Lower leg skin (tissue), 4 donors: ENCODE measurements at regions not wholly inside any gene's neighbourhood (a gene's known extent, or its start where the extent isn't known, plus 50 kb on each side); places are given as distances from the start of the nearest gene placed in this dataset.

Source experiments
- DNase-seq, 2 donors: peaks; one replicate each; pipeline ENCODE4 v3.0.0-alpha.2; 2019; ENCODE audit warnings: low spot score in 2 of 2
- H3K4me3 ChIP-seq: fragments of 200-600 bp; sonication (generic); 2 replicates; pipeline ENCODE4 v1.5.1; 2017; ENCODE audit warnings: mild to moderate bottlenecking, low read depth; ENCODE audit not compliant: poor library complexity, severe bottlenecking
- POLR2A ChIP-seq, 2 donors: fragments of 450-650 bp; IDR thresholded peaks; one replicate each; pipeline ENCODE4 v1.6.1; 2016 to 2017; ENCODE audit warnings: antibody characterized with exemption in 2 of 2, mild to moderate bottlenecking in 1 of 2, moderate library complexity in 1 of 2
- WGBS, 2 donors: methylation state at CpG; one replicate each; pipeline ENCODE4 v1.1.5; 2018; 5-methylcytosine and 5-hydroxymethylcytosine counted together
- intact Hi-C: fragments of 100-400 bp; cut with DNase I; formaldehyde crosslinking; loops from one replicate; pipeline ENCODE4 v1.15.0; 2023; ENCODE audit warnings: low total_unique reads
- TF ChIP-seq, protein P1 (sequence below), 3 donors: fragments of 450-650 bp; IDR thresholded peaks; one replicate each; pipeline ENCODE4 v1.5.1; 2016; ENCODE audit warnings: antibody characterized with exemption in 3 of 3, mild to moderate bottlenecking in 3 of 3, moderate library complexity in 2 of 3

DNA sequence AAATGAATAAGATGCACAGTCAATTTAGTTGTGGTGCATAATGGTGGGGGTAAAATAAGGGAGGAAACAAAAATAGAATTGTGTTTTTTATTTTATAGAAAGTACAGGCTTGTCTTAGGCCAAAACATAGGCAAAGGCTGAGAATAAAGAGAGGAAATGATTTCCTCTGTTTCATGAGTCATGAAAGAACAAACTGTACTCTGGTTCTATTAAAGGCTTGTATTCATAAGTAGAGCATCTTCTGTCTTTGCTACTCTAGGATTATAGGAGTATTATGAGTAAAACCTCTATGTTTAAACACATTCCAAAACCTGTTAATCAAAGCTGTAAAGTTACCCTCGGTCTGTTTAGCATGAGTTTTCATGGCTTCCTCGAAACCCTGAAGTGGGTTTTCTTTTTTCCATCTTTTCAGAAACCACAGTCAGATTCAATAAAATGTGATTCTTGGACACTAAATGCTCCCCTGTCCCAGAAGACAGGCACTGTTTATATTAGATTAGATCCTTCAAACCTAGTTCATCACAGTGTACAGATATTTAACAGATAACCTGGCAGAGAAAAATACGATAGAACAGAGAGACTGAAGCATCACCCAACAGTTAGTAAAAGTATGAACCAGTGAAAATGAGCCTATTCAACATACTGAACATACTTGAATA lies 473.9 kb upstream of the CYLC2 start:
- DNase-seq, result no peak

DNA sequence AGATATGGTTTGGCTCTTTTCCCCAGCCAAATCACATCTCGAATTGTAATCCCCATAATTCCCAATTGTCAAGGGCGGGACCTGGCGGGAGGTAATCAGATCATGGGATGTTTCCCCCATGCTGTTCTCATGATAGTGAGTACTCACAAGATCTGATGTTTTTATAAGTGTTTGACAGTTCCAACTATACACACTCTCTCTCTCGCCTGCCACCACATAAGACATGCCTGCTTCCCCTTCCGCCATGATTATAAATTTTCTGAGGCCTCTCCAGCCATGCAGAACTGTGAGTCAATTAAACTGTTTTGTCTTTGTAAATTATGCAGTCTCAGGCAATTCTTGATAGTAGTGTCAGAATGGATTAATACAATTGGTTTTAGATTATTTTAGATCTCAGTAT lies 475.7 kb upstream of the CYLC2 start:
- DNase-seq, result no peak
- intact Hi-C loops, result loop anchor here (5.0 kb wide), 1 partner anchor 1542 kb away; no protein-coding TSS in a partner anchor
- TF ChIP-seq, protein P1, sequence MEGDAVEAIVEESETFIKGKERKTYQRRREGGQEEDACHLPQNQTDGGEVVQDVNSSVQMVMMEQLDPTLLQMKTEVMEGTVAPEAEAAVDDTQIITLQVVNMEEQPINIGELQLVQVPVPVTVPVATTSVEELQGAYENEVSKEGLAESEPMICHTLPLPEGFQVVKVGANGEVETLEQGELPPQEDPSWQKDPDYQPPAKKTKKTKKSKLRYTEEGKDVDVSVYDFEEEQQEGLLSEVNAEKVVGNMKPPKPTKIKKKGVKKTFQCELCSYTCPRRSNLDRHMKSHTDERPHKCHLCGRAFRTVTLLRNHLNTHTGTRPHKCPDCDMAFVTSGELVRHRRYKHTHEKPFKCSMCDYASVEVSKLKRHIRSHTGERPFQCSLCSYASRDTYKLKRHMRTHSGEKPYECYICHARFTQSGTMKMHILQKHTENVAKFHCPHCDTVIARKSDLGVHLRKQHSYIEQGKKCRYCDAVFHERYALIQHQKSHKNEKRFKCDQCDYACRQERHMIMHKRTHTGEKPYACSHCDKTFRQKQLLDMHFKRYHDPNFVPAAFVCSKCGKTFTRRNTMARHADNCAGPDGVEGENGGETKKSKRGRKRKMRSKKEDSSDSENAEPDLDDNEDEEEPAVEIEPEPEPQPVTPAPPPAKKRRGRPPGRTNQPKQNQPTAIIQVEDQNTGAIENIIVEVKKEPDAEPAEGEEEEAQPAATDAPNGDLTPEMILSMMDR (IDR thresholded peaks at IDR 0.05), result no peak
- no peak overlapping the region for H3K4me3 ChIP-seq
- WGBS, 2 donors, result 72 to 91% methylated on average over 5 of the region's 5 CpGs

More for the DNA sequence above, 473.9 kb upstream of the CYLC2 start:
- intact Hi-C loops, result no loop called here
- 81 to 88% methylated on average over 3 of the region's 3 CpGs for WGBS, 2 donors
- no peak for TF ChIP-seq POLR2A (IDR thresholded peaks at IDR 0.05)
- TF ChIP-seq, protein P1 (IDR thresholded peaks at IDR 0.05), result no peak
- H3K4me3 ChIP-seq, result no peak overlapping the region

DNA sequence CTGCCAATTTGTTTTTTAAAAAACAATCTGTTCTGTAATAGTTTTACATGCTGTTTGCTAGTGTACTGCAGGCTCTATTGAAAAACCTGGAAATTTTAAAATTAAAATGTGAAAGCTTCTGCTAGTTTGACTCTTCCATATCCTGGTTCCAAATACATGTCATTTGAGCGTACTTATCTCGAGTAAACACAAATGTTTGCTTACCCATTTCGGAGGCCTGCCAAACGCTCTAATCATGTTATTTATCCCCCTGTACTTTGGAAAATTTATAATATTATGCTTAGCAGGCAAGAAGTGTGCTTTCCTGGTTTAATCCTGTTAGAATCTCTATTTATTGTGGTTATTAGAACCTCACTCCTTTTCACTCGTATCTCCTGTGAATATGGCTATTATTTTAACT lies 476.8 kb upstream of the CYLC2 start:
- intact Hi-C loops, result loop anchor here (5.0 kb wide), 1 partner anchor 1541 kb away; no protein-coding TSS in a partner anchor
- WGBS, 2 donors, result 79 to 88% methylated on average over 5 of the region's 5 CpGs
- TF ChIP-seq POLR2A (IDR thresholded peaks at IDR 0.05), result no peak
- TF ChIP-seq, protein P1 (IDR thresholded peaks at IDR 0.05), result no peak
- no peak for DNase-seq
- no peak overlapping the region for H3K4me3 ChIP-seq

DNA sequence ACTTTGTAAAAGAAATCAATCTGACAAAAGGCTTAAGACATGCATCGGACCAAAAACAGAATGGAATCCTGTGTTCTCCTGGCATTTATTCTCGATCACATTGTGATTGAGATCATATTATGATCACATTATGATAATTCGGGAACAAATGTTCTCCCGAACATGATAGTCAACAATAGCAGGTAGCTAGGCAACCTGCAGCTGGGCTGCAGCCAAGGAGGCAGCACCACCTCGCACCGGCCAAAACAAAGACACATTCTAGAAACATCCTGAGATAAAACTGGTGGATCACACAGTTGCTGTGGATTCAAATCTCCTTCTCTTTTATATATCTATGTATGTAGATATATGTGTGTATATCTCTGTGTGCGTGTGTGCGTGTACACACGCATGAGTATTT lies 480.6 kb upstream of the CYLC2 start:
- H3K4me3 ChIP-seq, result no peak overlapping the region
- DNase-seq, result no peak
- no peak for TF ChIP-seq POLR2A (IDR thresholded peaks at IDR 0.05)
- TF ChIP-seq, protein P1 (IDR thresholded peaks at IDR 0.05), result no peak
- 77 to 83% methylated on average over 9 of the region's 9 CpGs for WGBS, 2 donors
- intact Hi-C loops, result no loop called here

DNA sequence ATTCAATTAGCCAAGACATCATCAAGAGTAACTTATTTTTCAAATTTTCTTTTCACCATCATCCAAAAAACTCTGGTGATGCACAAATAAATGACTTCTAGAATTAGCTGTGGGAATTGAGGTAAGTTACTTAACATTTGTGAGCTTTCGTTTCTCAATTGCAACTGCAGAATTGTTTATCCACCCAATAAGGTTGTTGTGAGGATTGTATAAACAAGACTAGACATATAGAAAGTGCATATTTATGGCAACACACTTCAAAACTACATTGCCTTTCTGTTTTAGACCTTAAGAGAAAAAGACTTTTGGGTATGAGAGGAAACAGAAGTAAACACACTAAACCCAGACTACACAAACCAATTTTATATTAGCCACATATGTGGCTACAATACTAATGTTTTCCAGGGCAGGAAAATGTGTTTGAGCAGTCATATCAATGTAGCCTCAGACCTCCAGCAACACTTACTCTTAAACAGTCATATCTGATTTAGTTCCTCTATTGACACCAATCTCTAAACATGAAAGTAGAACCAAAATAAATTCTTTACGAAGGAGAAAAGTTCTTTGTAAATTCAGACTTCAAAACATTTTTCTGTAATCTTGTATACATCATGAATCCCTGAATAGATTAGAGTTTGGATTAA lies 488.0 kb upstream of the CYLC2 start:
- DNase-seq, result no peak
- 56 to 72% methylated on average over 2 of the region's 2 CpGs for WGBS, 2 donors
- TF ChIP-seq, protein P1 (IDR thresholded peaks at IDR 0.05), result no peak
- TF ChIP-seq POLR2A (IDR thresholded peaks at IDR 0.05), result no peak
- H3K4me3 ChIP-seq, result no peak overlapping the region
- intact Hi-C loops, result no loop called here
